Lower lobe of right lung (tissue), 2 donors: ENCODE measurements at regions not wholly inside any gene's neighbourhood (a gene's known extent, or its start where the extent isn't known, plus 50 kb on each side); places are given as distances from the start of the nearest gene placed in this dataset.

Source experiments
- ATAC-seq, 2 donors: fragments of 200-7000 bp; cut with Tn5 transposase; one replicate each; pipeline ENCODE4 v1.9.1; 2020 to 2022; ENCODE audit warnings: mild to moderate bottlenecking in 2 of 2, moderate library complexity in 2 of 2
- DNase-seq: peaks from one replicate; pipeline ENCODE4 v3.0.0-alpha.2; 2020
- H3K27ac ChIP-seq: fragments of 200-600 bp; one replicate; pipeline ENCODE4 v1.8.0; 2022
- H3K27me3 ChIP-seq: fragments of 200-600 bp; one replicate; pipeline ENCODE4 v1.8.0; 2022; ENCODE audit warnings: low read depth
- H3K36me3 ChIP-seq: fragments of 200-600 bp; one replicate; pipeline ENCODE4 v1.8.0; 2022; ENCODE audit warnings: mild to moderate bottlenecking
- H3K4me1 ChIP-seq: fragments of 200-600 bp; one replicate; pipeline ENCODE4 v1.8.0; 2022
- H3K4me3 ChIP-seq: fragments of 200-600 bp; one replicate; pipeline ENCODE4 v1.8.0; 2022; ENCODE audit warnings: mild to moderate bottlenecking
- H3K9me3 ChIP-seq: fragments of 200-600 bp; one replicate; pipeline ENCODE4 v1.8.0; 2022
- intact Hi-C: fragments of 100-400 bp; cut with DNase I; formaldehyde crosslinking; loops from one replicate; pipeline ENCODE4 v1.11.0; 2022
- TF ChIP-seq, protein P1 (sequence below): fragments of 200-600 bp; IDR thresholded peaks from one replicate; pipeline ENCODE4 v1.8.0; 2022; ENCODE audit warnings: antibody characterized with exemption, mild to moderate bottlenecking
- donor health status: DM: no; HTN: yes; CAD: no; lungs with severe emphysema.

- Histone ChIP-seq H3K27ac (no peak overlapping the region), H3K4me1 (peaks cover 12% of the 10 kb centered on the region), H3K9me3 (no peaks in the 10 kb centered on the region), H3K36me3 (no peaks in the 10 kb centered on the region), H3K27me3 (no peaks in the 10 kb centered on the region), H3K4me3 (peak overlapping the region; percentile 10)
- TF ChIP-seq, protein P1, sequence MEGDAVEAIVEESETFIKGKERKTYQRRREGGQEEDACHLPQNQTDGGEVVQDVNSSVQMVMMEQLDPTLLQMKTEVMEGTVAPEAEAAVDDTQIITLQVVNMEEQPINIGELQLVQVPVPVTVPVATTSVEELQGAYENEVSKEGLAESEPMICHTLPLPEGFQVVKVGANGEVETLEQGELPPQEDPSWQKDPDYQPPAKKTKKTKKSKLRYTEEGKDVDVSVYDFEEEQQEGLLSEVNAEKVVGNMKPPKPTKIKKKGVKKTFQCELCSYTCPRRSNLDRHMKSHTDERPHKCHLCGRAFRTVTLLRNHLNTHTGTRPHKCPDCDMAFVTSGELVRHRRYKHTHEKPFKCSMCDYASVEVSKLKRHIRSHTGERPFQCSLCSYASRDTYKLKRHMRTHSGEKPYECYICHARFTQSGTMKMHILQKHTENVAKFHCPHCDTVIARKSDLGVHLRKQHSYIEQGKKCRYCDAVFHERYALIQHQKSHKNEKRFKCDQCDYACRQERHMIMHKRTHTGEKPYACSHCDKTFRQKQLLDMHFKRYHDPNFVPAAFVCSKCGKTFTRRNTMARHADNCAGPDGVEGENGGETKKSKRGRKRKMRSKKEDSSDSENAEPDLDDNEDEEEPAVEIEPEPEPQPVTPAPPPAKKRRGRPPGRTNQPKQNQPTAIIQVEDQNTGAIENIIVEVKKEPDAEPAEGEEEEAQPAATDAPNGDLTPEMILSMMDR = no peak
- ATAC-seq (peak in 1 of 2 donors; percentile 28), DNase-seq (no peak)
- intact Hi-C loops = no loop called here
Observed at GRCh38 chr4:71254451-71255012, 84.3 kb upstream of the SLC4A4 start.

DNA sequence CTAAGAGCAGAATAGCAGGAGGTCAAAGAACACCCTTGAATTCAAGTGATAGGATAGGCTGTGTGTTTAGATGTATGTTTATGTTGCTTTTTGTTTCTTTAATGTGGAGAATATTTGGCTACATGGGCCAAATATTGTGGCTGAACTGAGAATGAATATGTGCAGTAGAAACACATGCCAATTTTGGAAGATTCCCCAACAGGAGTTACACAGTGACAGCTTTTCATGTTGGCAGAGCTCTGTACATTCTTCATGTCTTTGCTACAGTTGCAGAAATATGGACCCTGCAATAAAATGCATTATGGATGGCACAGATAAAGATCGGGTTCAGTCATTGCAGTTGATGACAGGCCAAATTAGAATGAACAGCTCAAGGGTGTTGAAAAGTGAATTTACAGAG is 82.8 kb upstream of the SLC4A4 start:
- TF ChIP-seq, protein P1 = no peak
- intact Hi-C loops = no loop called here
- H3K36me3 ChIP-seq = no peaks in the 10 kb centered on the region

DNA sequence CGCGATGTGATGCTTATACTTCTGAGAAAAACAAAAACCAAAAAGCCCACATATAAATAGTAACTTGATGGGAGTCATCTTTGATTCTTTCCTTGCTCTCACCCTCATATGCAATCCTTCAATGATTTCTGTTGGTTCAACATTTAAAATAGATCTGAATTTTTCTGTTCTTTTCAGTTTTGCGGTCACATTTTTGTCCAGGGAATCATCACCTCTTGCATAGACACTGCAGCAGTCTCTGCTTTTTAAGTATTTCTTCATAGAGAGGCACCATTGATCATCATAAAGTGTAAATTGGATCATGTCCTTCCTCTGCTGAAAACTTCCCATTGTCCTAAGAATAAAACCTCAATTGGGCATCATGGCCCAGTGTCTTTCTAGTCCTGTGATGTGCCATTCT is 81.1 kb upstream of the SLC4A4 start:
- intact Hi-C loops = no loop called here

More for the DNA sequence above, 82.8 kb upstream of the SLC4A4 start:
- no peak overlapping the region for H3K27ac ChIP-seq
- no peak overlapping the region for H3K4me3 ChIP-seq
- no peak for DNase-seq
- peaks cover 26% of the 10 kb centered on the region for H3K4me1 ChIP-seq
- H3K9me3 ChIP-seq = no peaks in the 10 kb centered on the region
- ATAC-seq = no peak
- no peaks in the 10 kb centered on the region for H3K27me3 ChIP-seq

DNA sequence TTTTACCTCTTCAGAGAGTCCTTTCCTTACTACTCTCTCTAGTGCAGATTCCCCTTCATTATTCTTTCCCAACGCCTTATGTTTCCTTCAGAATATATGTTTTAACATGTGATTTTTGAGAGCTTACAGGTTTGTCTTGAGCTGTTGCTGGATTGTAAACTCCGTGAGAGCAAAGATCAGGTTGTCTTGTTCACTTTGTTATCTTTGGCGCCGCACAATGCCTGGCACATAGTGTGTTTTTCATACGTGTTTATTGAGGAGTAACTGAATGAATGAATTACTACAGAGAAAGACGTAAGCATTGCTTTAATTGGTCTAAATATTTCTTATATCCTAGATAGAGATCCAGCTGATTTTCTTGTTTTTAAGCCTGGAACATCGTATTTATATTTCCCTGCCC is 80.5 kb upstream of the SLC4A4 start:
- intact Hi-C loops = no loop called here
- DNase-seq (no peak), ATAC-seq (no peak)
- Histone ChIP-seq H3K27me3 (no peaks in the 10 kb centered on the region), H3K4me3 (no peak overlapping the region), H3K27ac (no peak overlapping the region), H3K36me3 (no peaks in the 10 kb centered on the region), H3K9me3 (no peaks in the 10 kb centered on the region), H3K4me1 (peaks cover 31% of the 10 kb centered on the region)
- TF ChIP-seq, protein P1 = no peak

More for the DNA sequence above, 81.1 kb upstream of the SLC4A4 start:
- Histone ChIP-seq H3K9me3 (no peaks in the 10 kb centered on the region), H3K4me1 (peaks cover 31% of the 10 kb centered on the region), H3K27ac (no peak overlapping the region), H3K4me3 (no peak overlapping the region), H3K27me3 (no peaks in the 10 kb centered on the region), H3K36me3 (no peaks in the 10 kb centered on the region)
- no peak for ATAC-seq
- DNase-seq = no peak
- TF ChIP-seq, protein P1 = no peak

- intact Hi-C loops = no loop called here
- Histone ChIP-seq H3K27me3 (no peaks in the 10 kb centered on the region), H3K27ac (no peak overlapping the region), H3K4me3 (no peak overlapping the region), H3K9me3 (no peaks in the 10 kb centered on the region), H3K4me1 (peaks cover 23% of the 10 kb centered on the region), H3K36me3 (no peaks in the 10 kb centered on the region)
- TF ChIP-seq, protein P1 = no peak
- ATAC-seq (no peak), DNase-seq (no peak)
Observed at GRCh38 chr4:71259280-71259679, 79.5 kb upstream of the SLC4A4 start.
